Vagina (tissue), 2 donors: ENCODE measurements at regions not wholly inside any gene's neighbourhood (a gene's known extent, or its start where the extent isn't known, plus 50 kb on each side); places are given as distances from the start of the nearest gene placed in this dataset.
"Not testable (repeated sequence)": the region's sequence is repeated elsewhere in the genome, so short reads cannot be mapped to it uniquely, and the experiment has no call there.

Source experiments
- DNase-seq, 2 donors: peaks; one replicate each; pipeline ENCODE4 v3.0.0-alpha.2; 2017; ENCODE audit errors: extremely low spot score in 2 of 2
- H3K27ac ChIP-seq: fragments of 200-600 bp; sonication (generic); one replicate; pipeline ENCODE4 v1.5.1; 2019
- H3K27me3 ChIP-seq: fragments of 200-600 bp; sonication (generic); one replicate; pipeline ENCODE4 v1.5.1; 2019
- H3K36me3 ChIP-seq, 2 donors: fragments of 200-600 bp; sonication (generic); one replicate each; pipeline ENCODE4 v1.5.1; 2017 to 2019
- H3K4me1 ChIP-seq: fragments of 200-600 bp; sonication (generic); one replicate; pipeline ENCODE4 v1.5.1; 2019
- H3K4me3 ChIP-seq, 2 donors: fragments of 200-600 bp; sonication (generic); 1 replicate in 1 of 2; 2 replicates in 1 of 2; pipeline ENCODE4 v1.5.1; 2016 to 2019
- H3K9me3 ChIP-seq: fragments of 200-600 bp; sonication (generic); one replicate; pipeline ENCODE4 v1.5.1; 2019
- POLR2A ChIP-seq, 2 donors: fragments of 450-650 bp; IDR thresholded peaks; one replicate each; pipeline ENCODE4 v1.6.1; 2017; ENCODE audit warnings: antibody characterized with exemption in 2 of 2, mild to moderate bottlenecking in 2 of 2, moderate library complexity in 2 of 2
- POLR2AphosphoS5 ChIP-seq, 2 donors: sonication (generic); formaldehyde crosslinking; IDR thresholded peaks; one replicate each; pipeline ENCODE4 v1.9.0; 2017; ENCODE audit warnings: antibody characterized with exemption in 2 of 2, mild to moderate bottlenecking in 2 of 2, low read depth in 1 of 2; ENCODE audit not compliant: insufficient read depth in 1 of 2
- intact Hi-C: fragments of 100-400 bp; cut with DNase I; formaldehyde crosslinking; loops from one replicate; pipeline ENCODE4 v1.15.1; 2023
- TF ChIP-seq, protein P1 (sequence below), 3 experiments: fragments of 450-650 bp in 2 of 3; fragments of 200-600 bp in 1 of 3; sonication (generic) in 1 of 3; IDR thresholded peaks; one replicate each; pipeline ENCODE4 v1.5.1; 2017 to 2019; ENCODE audit warnings: antibody characterized with exemption in 3 of 3, mild to moderate bottlenecking in 2 of 3, moderate library complexity in 2 of 3

GRCh38 chr6:140446241-140446640 is 1071.8 kb upstream of the CITED2 start:
- intact Hi-C loops: no loop called here
- Histone ChIP-seq H3K36me3 (no peaks in the 10 kb centered on the region), H3K9me3 (no peaks in the 10 kb centered on the region), H3K4me1 (no peaks in the 10 kb centered on the region), H3K27ac (no peak overlapping the region), H3K27me3 (no peaks in the 10 kb centered on the region), H3K4me3 (no peak overlapping the region)
- DNase-seq: no peak
- TF ChIP-seq, protein P1, sequence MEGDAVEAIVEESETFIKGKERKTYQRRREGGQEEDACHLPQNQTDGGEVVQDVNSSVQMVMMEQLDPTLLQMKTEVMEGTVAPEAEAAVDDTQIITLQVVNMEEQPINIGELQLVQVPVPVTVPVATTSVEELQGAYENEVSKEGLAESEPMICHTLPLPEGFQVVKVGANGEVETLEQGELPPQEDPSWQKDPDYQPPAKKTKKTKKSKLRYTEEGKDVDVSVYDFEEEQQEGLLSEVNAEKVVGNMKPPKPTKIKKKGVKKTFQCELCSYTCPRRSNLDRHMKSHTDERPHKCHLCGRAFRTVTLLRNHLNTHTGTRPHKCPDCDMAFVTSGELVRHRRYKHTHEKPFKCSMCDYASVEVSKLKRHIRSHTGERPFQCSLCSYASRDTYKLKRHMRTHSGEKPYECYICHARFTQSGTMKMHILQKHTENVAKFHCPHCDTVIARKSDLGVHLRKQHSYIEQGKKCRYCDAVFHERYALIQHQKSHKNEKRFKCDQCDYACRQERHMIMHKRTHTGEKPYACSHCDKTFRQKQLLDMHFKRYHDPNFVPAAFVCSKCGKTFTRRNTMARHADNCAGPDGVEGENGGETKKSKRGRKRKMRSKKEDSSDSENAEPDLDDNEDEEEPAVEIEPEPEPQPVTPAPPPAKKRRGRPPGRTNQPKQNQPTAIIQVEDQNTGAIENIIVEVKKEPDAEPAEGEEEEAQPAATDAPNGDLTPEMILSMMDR (IDR thresholded peaks at IDR 0.05): no peak
- no peak for TF ChIP-seq POLR2AphosphoS5 (IDR thresholded peaks at IDR 0.05; ENCODE audit: insufficient read depth in 1 of 2, low read depth in 1 of 2)
- no peak for TF ChIP-seq POLR2A (IDR thresholded peaks at IDR 0.05)

- H3K4me1 ChIP-seq: no peaks in the 10 kb centered on the region
- H3K36me3 ChIP-seq: no peaks in the 10 kb centered on the region
- DNase-seq: no peak
- no peak overlapping the region for H3K27ac ChIP-seq
- intact Hi-C loops: no loop called here
- H3K9me3 ChIP-seq: no peaks in the 10 kb centered on the region
- TF ChIP-seq POLR2AphosphoS5 (IDR thresholded peaks at IDR 0.05; ENCODE audit: insufficient read depth in 1 of 2, low read depth in 1 of 2) (no peak), POLR2A (IDR thresholded peaks at IDR 0.05) (no peak)
- TF ChIP-seq, protein P1 (IDR thresholded peaks at IDR 0.05): no peak
- H3K27me3 ChIP-seq: no peaks in the 10 kb centered on the region
- no peak overlapping the region for H3K4me3 ChIP-seq
Observed at GRCh38 chr6:140445474-140446004, 1071.1 kb upstream of the CITED2 start.

GRCh38 chr6:140443112-140443511 is 1068.7 kb upstream of the CITED2 start:
- intact Hi-C loops, H3K36me3 ChIP-seq, H3K9me3 ChIP-seq, DNase-seq, H3K4me1 ChIP-seq, H3K4me3 ChIP-seq, H3K27ac ChIP-seq, H3K27me3 ChIP-seq: not testable (repeated sequence)

GRCh38 chr6:140441256-140441655 is 1066.8 kb upstream of the CITED2 start:
- Histone ChIP-seq H3K36me3 (no peaks in the 10 kb centered on the region), H3K27me3 (no peaks in the 10 kb centered on the region), H3K27ac (no peak overlapping the region), H3K9me3 (no peaks in the 10 kb centered on the region), H3K4me1 (no peaks in the 10 kb centered on the region), H3K4me3 (no peak overlapping the region)
- DNase-seq: no peak
- intact Hi-C loops: no loop called here
- no peak for TF ChIP-seq POLR2AphosphoS5 (IDR thresholded peaks at IDR 0.05; ENCODE audit: insufficient read depth in 1 of 2, low read depth in 1 of 2)

GRCh38 chr6:140440223-140440835 is 1065.9 kb upstream of the CITED2 start:
- Histone ChIP-seq H3K4me1 (no peaks in the 10 kb centered on the region), H3K4me3 (no peak overlapping the region), H3K27me3 (no peaks in the 10 kb centered on the region), H3K27ac (no peak overlapping the region), H3K36me3 (no peaks in the 10 kb centered on the region), H3K9me3 (no peaks in the 10 kb centered on the region)
- intact Hi-C loops: no loop called here
- DNase-seq: no peak
- TF ChIP-seq, protein P1 (IDR thresholded peaks at IDR 0.05): no peak
- TF ChIP-seq POLR2A (IDR thresholded peaks at IDR 0.05) (no peak), POLR2AphosphoS5 (IDR thresholded peaks at IDR 0.05; ENCODE audit: insufficient read depth in 1 of 2, low read depth in 1 of 2) (no peak)

DNA sequence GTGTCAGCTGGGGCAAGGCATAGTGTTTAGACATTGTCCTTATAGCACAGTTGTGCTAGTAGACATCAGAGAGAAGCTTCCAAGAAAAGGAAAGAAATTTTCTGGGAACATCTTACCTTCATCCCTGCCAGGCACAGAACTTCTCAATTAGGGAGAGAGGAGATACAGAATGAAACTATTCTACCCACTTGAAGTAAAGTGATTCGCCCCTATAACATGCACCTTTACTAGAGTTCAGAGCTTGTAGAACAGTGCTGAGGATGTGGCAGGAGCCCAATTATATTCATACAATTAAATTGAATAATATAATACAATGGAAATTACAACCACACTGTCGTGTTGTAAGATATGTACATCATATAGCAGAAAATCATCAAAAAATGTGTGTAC is 1063.9 kb upstream of the CITED2 start:
- TF ChIP-seq POLR2AphosphoS5 (IDR thresholded peaks at IDR 0.05; ENCODE audit: insufficient read depth in 1 of 2, low read depth in 1 of 2) (no peak), POLR2A (IDR thresholded peaks at IDR 0.05) (no peak)
- TF ChIP-seq, protein P1 (IDR thresholded peaks at IDR 0.05): no peak
- Histone ChIP-seq H3K4me1 (no peaks in the 10 kb centered on the region), H3K27me3 (no peaks in the 10 kb centered on the region), H3K4me3 (no peak overlapping the region), H3K27ac (no peak overlapping the region), H3K9me3 (no peaks in the 10 kb centered on the region), H3K36me3 (no peaks in the 10 kb centered on the region)
- intact Hi-C loops: no loop called here
- DNase-seq: no peak
